Middle frontal gyrus (tissue), 1 donor: ENCODE measurements at regions not wholly inside any gene's neighbourhood (a gene's known extent, or its start where the extent isn't known, plus 50 kb on each side); places are given as distances from the start of the nearest gene placed in this dataset.

Experiments
- DNase-seq: peaks from one replicate; pipeline ENCODE4 v3.0.0-alpha.2; 2015; ENCODE audit warnings: low spot score; ENCODE audit errors: extremely low spot score

- DNase-seq = no peak
These were observed 162.0 kb upstream of the GULP1 start for GRCh38 chr2:188129677-188130076.

- DNase-seq = no peak
These were observed 161.4 kb upstream of the GULP1 start for GRCh38 chr2:188130317-188130716.

GRCh38 chr2:188131281-188131680 lies 160.4 kb upstream of the GULP1 start:
- no peak for DNase-seq

- DNase-seq = peak; percentile 44
These were observed 159.3 kb upstream of the GULP1 start for GRCh38 chr2:188132385-188132784.

GRCh38 chr2:188134241-188134640 lies 157.4 kb upstream of the GULP1 start:
- no peak for DNase-seq

- no peak for DNase-seq
These were observed 153.4 kb upstream of the GULP1 start for GRCh38 chr2:188138313-188138712.

- DNase-seq = no peak
These were observed 149.6 kb upstream of the GULP1 start for GRCh38 chr2:188142088-188142487.

- no peak for DNase-seq
These were observed 148.9 kb upstream of the GULP1 start for GRCh38 chr2:188142636-188143295.

GRCh38 chr2:188145885-188146284 lies 145.8 kb upstream of the GULP1 start:
- no peak for DNase-seq

GRCh38 chr2:188146888-188147287 lies 144.8 kb upstream of the GULP1 start:
- DNase-seq = no peak

GRCh38 chr2:188151670-188152069 lies 140.0 kb upstream of the GULP1 start:
- no peak for DNase-seq

- DNase-seq = no peak
These were observed 133.2 kb upstream of the GULP1 start for GRCh38 chr2:188158337-188159100.

GRCh38 chr2:188159484-188159883 lies 132.2 kb upstream of the GULP1 start:
- no peak for DNase-seq

GRCh38 chr2:188170356-188170755 lies 121.3 kb upstream of the GULP1 start:
- no peak for DNase-seq

GRCh38 chr2:188176620-188177019 lies 115.1 kb upstream of the GULP1 start:
- no peak for DNase-seq

- DNase-seq = no peak
These were observed 110.4 kb upstream of the GULP1 start for GRCh38 chr2:188181067-188181838.

GRCh38 chr2:188181884-188182283 lies 109.8 kb upstream of the GULP1 start:
- DNase-seq = no peak

GRCh38 chr2:188187726-188188125 lies 103.9 kb upstream of the GULP1 start:
- no peak for DNase-seq

- DNase-seq = no peak
These were observed 102.3 kb upstream of the GULP1 start for GRCh38 chr2:188189356-188189755.

- DNase-seq = no peak
These were observed 98.4 kb upstream of the GULP1 start for GRCh38 chr2:188193230-188193629.

GRCh38 chr2:188196343-188197008 lies 95.2 kb upstream of the GULP1 start:
- DNase-seq = no peak

GRCh38 chr2:188199716-188200128 lies 92.0 kb upstream of the GULP1 start:
- DNase-seq = no peak
